ENCODE measurements at regions not wholly inside any gene's neighbourhood (a gene's known extent, or its start where the extent isn't known, plus 50 kb on each side); places are given as distances from the start of the nearest gene placed in this dataset.

- no peaks in the 10 kb centered on the region for H3K9me3 ChIP-seq (ENCODE audit: control insufficient read depth, insufficient read depth, low read length)
- H3K36me3 ChIP-seq (ENCODE audit: control insufficient read depth, low read length): no peaks in the 10 kb centered on the region
- H3K27ac ChIP-seq (ENCODE audit: low read depth, low read length): no peak overlapping the region
- no peak overlapping the region for H3K4me2 ChIP-seq (ENCODE audit: low read length)
- H3K4me3 ChIP-seq (ENCODE audit: low read length): no peak overlapping the region
- no peaks in the 10 kb centered on the region for H4K20me1 ChIP-seq (ENCODE audit: control insufficient read depth, insufficient read depth, low read depth, low read length)
- no peaks in the 10 kb centered on the region for H3K79me2 ChIP-seq (ENCODE audit: control insufficient read depth, low read length)
- TF ChIP-seq EZH2phosphoT487 (IDR thresholded peaks at IDR 0.05; ENCODE audit: borderline replicate concordance, low read length): no peak
- no peak for TF ChIP-seq CTCF (IDR thresholded peaks at IDR 0.05; ENCODE audit: low read depth, low read length, poor library complexity, severe bottlenecking)
- no peaks in the 10 kb centered on the region for H3K9me2 ChIP-seq (replicated peaks; ENCODE audit: control insufficient read depth, low read length)
- H3F3A ChIP-seq (ENCODE audit: control insufficient read depth, insufficient read depth): no peaks in the 10 kb centered on the region
- no peaks in the 10 kb centered on the region for H3K27me3 ChIP-seq (ENCODE audit: control insufficient read depth, low read length)
- H3K4me1 ChIP-seq (ENCODE audit: control insufficient read depth, low read length): no peaks in the 10 kb centered on the region
These were observed 435.7 kb downstream of the GXYLT1 start for GRCh38 chr12:41709012-41709411.

DNA sequence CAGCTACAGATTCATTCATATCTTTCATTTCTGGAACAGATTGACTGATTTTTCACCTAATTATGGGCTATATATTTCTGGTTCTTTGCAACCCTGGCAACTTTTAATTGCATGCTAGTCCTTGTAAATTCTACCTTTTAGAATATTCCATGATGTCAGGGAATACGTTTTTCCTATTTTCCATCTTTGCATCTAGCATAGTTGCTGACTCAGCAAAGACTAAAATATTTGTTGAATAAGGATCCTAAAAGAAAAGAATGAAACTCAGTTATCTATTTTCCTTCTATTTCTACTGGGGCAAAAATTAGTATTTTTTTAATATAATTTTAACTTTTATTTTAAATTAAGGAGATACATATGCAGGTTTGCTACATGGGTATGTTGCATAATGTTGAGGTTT lies 438.3 kb downstream of the GXYLT1 start:
- no peaks in the 10 kb centered on the region for H3K9me3 ChIP-seq (ENCODE audit: control insufficient read depth, insufficient read depth, low read length)
- H3K9me2 ChIP-seq (replicated peaks; ENCODE audit: control insufficient read depth, low read length): no peaks in the 10 kb centered on the region
- no peaks in the 10 kb centered on the region for H3K36me3 ChIP-seq (ENCODE audit: control insufficient read depth, low read length)
- H3F3A ChIP-seq (ENCODE audit: control insufficient read depth, insufficient read depth): no peaks in the 10 kb centered on the region
- H3K27ac ChIP-seq (ENCODE audit: low read depth, low read length): no peak overlapping the region
- H3K4me1 ChIP-seq (ENCODE audit: control insufficient read depth, low read length): no peaks in the 10 kb centered on the region
- no peak overlapping the region for H3K4me2 ChIP-seq (ENCODE audit: low read length)
- H3K27me3 ChIP-seq (ENCODE audit: control insufficient read depth, low read length): no peaks in the 10 kb centered on the region
- TF ChIP-seq EZH2phosphoT487 (IDR thresholded peaks at IDR 0.05; ENCODE audit: borderline replicate concordance, low read length) (no peak), CTCF (IDR thresholded peaks at IDR 0.05; ENCODE audit: low read depth, low read length, poor library complexity, severe bottlenecking) (no peak)
- no peaks in the 10 kb centered on the region for H3K79me2 ChIP-seq (ENCODE audit: control insufficient read depth, low read length)
- H4K20me1 ChIP-seq (ENCODE audit: control insufficient read depth, insufficient read depth, low read depth, low read length): no peaks in the 10 kb centered on the region
- no peak overlapping the region for H3K4me3 ChIP-seq (ENCODE audit: low read length)

DNA sequence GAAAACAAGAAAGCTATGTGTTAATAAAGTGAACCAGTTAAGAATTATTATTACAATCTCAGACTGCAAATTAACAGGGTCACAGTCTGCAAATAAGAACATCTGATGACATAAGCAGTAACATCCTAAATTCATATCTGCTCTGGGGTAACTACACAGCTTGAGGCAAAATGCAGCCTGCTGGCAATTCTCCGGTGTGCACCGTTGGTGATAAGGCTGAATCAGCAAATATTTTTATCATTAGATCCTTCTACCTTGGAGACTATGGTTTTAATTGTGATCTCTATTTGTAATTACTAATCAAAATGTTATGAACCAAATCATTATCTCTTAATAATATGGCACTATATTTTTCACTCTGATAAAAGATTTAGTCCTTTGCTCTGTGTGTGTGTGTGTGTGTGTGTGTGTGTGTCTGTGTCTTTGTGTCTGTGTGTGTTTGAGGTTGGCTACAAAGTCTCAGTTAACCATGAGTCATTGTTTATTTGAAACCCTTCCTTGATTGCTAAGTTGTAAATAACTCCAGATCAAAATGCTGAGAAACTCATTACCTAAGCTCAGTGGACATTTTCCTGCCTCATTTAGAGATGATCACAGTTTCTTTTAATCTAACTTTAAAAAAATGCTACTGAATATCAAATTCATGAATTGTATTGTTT lies 442.6 kb downstream of the GXYLT1 start:
- no peaks in the 10 kb centered on the region for H3F3A ChIP-seq (ENCODE audit: control insufficient read depth, insufficient read depth)
- H3K9me3 ChIP-seq (ENCODE audit: control insufficient read depth, insufficient read depth, low read length): no peaks in the 10 kb centered on the region
- no peaks in the 10 kb centered on the region for H3K27me3 ChIP-seq (ENCODE audit: control insufficient read depth, low read length)
- no peak overlapping the region for H3K27ac ChIP-seq (ENCODE audit: low read depth, low read length)
- TF ChIP-seq CTCF (IDR thresholded peaks at IDR 0.05; ENCODE audit: low read depth, low read length, poor library complexity, severe bottlenecking): no peak
- TF ChIP-seq EZH2phosphoT487 (IDR thresholded peaks at IDR 0.05; ENCODE audit: borderline replicate concordance, low read length): no peak
- no peaks in the 10 kb centered on the region for H4K20me1 ChIP-seq (ENCODE audit: control insufficient read depth, insufficient read depth, low read depth, low read length)
- no peak overlapping the region for H3K4me2 ChIP-seq (ENCODE audit: low read length)
- H3K9me2 ChIP-seq (replicated peaks; ENCODE audit: control insufficient read depth, low read length): no peaks in the 10 kb centered on the region
- H3K79me2 ChIP-seq (ENCODE audit: control insufficient read depth, low read length): no peaks in the 10 kb centered on the region
- H3K36me3 ChIP-seq (ENCODE audit: control insufficient read depth, low read length): no peaks in the 10 kb centered on the region
- no peaks in the 10 kb centered on the region for H3K4me1 ChIP-seq (ENCODE audit: control insufficient read depth, low read length)
- H3K4me3 ChIP-seq (ENCODE audit: low read length): no peak overlapping the region

Data from DOHH2 (cell line).